Neural cell (in vitro differentiated cells): ENCODE measurements at regions not wholly inside any gene's neighbourhood (a gene's known extent, or its start where the extent isn't known, plus 50 kb on each side); places are given as distances from the start of the nearest gene placed in this dataset.

Experiments used
- H2AFZ ChIP-seq: fragments of 200-600, 300-800 bp; sonication (generic), shearing (Covaris generic); 2 replicates; pipeline ENCODE4 v1.6.0; 2014; ENCODE audit warnings: low read depth, mild to moderate bottlenecking, antibody characterized with exemption, low read length, moderate library complexity
- H3F3A ChIP-seq: fragments of 200-600 bp; shearing (Covaris generic); 2 replicates; pipeline ENCODE4 v1.6.1; 2016; ENCODE audit warnings: mild to moderate bottlenecking, moderate library complexity, mixed read lengths, antibody characterized with exemption, low read length; ENCODE audit not compliant: insufficient read depth, poor library complexity, severe bottlenecking
- H3K27ac ChIP-seq: fragments of 200-600, 300-800 bp; sonication (generic), shearing (Covaris generic); 2 replicates; pipeline ENCODE4 v1.5.1; 2014; ENCODE audit warnings: mild to moderate bottlenecking, low read length, moderate library complexity
- H3K27me3 ChIP-seq: fragments of 300-800, 200-600 bp; sonication (generic), shearing (Covaris generic); 2 replicates; pipeline ENCODE4 v1.6.0; 2014; ENCODE audit warnings: mild to moderate bottlenecking, low read depth, low read length, moderate library complexity; ENCODE audit not compliant: insufficient read depth
- H3K36me3 ChIP-seq: fragments of 300-800, 200-600 bp; sonication (generic), shearing (Covaris generic); 2 replicates; pipeline ENCODE4 v1.5.1; 2014; ENCODE audit warnings: mild to moderate bottlenecking, antibody characterized with exemption, low read length, moderate library complexity; ENCODE audit not compliant: insufficient read depth
- H3K4me2 ChIP-seq: fragments of 300-800, 200-600 bp; sonication (generic), shearing (Covaris generic); 2 replicates; pipeline ENCODE4 v1.6.0; 2014; ENCODE audit warnings: mild to moderate bottlenecking, low read length
- H3K4me3 ChIP-seq: fragments of 300-800, 200-600 bp; sonication (generic), shearing (Covaris generic); 2 replicates; pipeline ENCODE4 v1.5.1; 2014; ENCODE audit warnings: mild to moderate bottlenecking, low read length, moderate library complexity
- H3K79me2 ChIP-seq: fragments of 200-600 bp; shearing (Covaris generic); replicated peaks from 2 replicates; pipeline ENCODE4 v1.6.0; 2014; ENCODE audit warnings: mild to moderate bottlenecking, low read length, moderate library complexity; ENCODE audit not compliant: insufficient read depth
- H3K9ac ChIP-seq: fragments of 300-800, 200-600 bp; sonication (generic), shearing (Covaris generic); 2 replicates; pipeline ENCODE4 v1.6.1; 2016; ENCODE audit warnings: mild to moderate bottlenecking, low read length, mixed read lengths
- H3K9me2 ChIP-seq: fragments of 200-600 bp; shearing (Covaris generic); 2 replicates; pipeline ENCODE4 v1.6.1; 2016; ENCODE audit warnings: mild to moderate bottlenecking, low read length, mixed read lengths; ENCODE audit not compliant: insufficient read depth
- H3K9me3 ChIP-seq: fragments of 200-600, 300-800 bp; sonication (generic), shearing (Covaris generic); 2 replicates; pipeline ENCODE4 v1.6.1; 2016; ENCODE audit warnings: mild to moderate bottlenecking, mixed run types, low read length, moderate library complexity, mixed read lengths
- H4K20me1 ChIP-seq: fragments of 200-600 bp; shearing (Covaris generic); 2 replicates; pipeline ENCODE4 v1.6.1; 2016; ENCODE audit warnings: mild to moderate bottlenecking, mixed run types; ENCODE audit not compliant: insufficient read depth
- EP300 ChIP-seq: fragments of 450-650 bp; conservative IDR thresholded peaks from 2 replicates; pipeline ENCODE4 v1.6.1; 2014; ENCODE audit warnings: antibody characterized with exemption, mild to moderate bottlenecking, moderate library complexity; ENCODE audit not compliant: poor library complexity, severe bottlenecking
- EZH2 ChIP-seq: fragments of 200-600, 300-800 bp; shearing (Covaris generic), sonication (generic); IDR thresholded peaks from 2 replicates; pipeline ENCODE4 v1.6.1; 2014; ENCODE audit warnings: antibody characterized with exemption, low read length, borderline replicate concordance, mild to moderate bottlenecking; ENCODE audit not compliant: insufficient read depth, poor library complexity, severe bottlenecking
- MXI1 ChIP-seq: fragments of 450-650 bp; conservative IDR thresholded peaks from 2 replicates; pipeline ENCODE4 v1.6.1; 2014; ENCODE audit warnings: antibody characterized with exemption, mild to moderate bottlenecking; ENCODE audit not compliant: poor library complexity, severe bottlenecking
- POLR2AphosphoS5 ChIP-seq: IDR thresholded peaks from 2 replicates; pipeline ENCODE4 v1.6.1; 2012
- RAD21 ChIP-seq: fragments of 450-650 bp; conservative IDR thresholded peaks from 2 replicates; pipeline ENCODE4 v1.6.1; 2014; ENCODE audit warnings: antibody characterized with exemption, mild to moderate bottlenecking, moderate library complexity
- REST ChIP-seq: IDR thresholded peaks from 2 replicates; pipeline ENCODE4 v1.6.1; 2012; ENCODE audit warnings: borderline replicate concordance
- SMC3 ChIP-seq: fragments of 450-650 bp; conservative IDR thresholded peaks from 2 replicates; pipeline ENCODE4 v1.6.1; 2014; ENCODE audit warnings: antibody characterized with exemption, mild to moderate bottlenecking, moderate library complexity; ENCODE audit not compliant: poor library complexity
- TAF1 ChIP-seq: IDR thresholded peaks from 2 replicates; pipeline ENCODE4 v1.6.1; 2012; ENCODE audit warnings: low read depth
- TF ChIP-seq, protein P1 (sequence below): fragments of 450-650 bp; IDR thresholded peaks from 2 replicates; pipeline ENCODE4 v1.5.1; 2014; ENCODE audit warnings: antibody characterized with exemption, mild to moderate bottlenecking, moderate library complexity; ENCODE audit not compliant: poor library complexity, severe bottlenecking

GRCh38 chr4:116726523-116726922, 358.9 kb downstream of the TRAM1L1 start:
- Histone ChIP-seq H3F3A (no peaks in the 10 kb centered on the region), H3K27me3 (no peaks in the 10 kb centered on the region)

GRCh38 chr4:116724249-116724648, 361.1 kb downstream of the TRAM1L1 start:
- H3K36me3 ChIP-seq, result no peaks in the 10 kb centered on the region

More at GRCh38 chr4:116726523-116726922, 358.9 kb downstream of the TRAM1L1 start:
- Histone ChIP-seq H3K27ac (no peak overlapping the region), H3K79me2 (no peaks in the 10 kb centered on the region), H3K4me3 (no peak overlapping the region), H2AFZ (no peak overlapping the region), H3K4me2 (no peak overlapping the region), H4K20me1 (no peaks in the 10 kb centered on the region), H3K9me3 (no peaks in the 10 kb centered on the region), H3K9me2 (no peaks in the 10 kb centered on the region), H3K36me3 (no peaks in the 10 kb centered on the region), H3K9ac (no peak overlapping the region)
- TF ChIP-seq POLR2AphosphoS5 (no peak), EP300 (no peak), TAF1 (no peak), REST (no peak), SMC3 (no peak), EZH2 (no peak), MXI1 (no peak), RAD21 (no peak)
- TF ChIP-seq, protein P1, sequence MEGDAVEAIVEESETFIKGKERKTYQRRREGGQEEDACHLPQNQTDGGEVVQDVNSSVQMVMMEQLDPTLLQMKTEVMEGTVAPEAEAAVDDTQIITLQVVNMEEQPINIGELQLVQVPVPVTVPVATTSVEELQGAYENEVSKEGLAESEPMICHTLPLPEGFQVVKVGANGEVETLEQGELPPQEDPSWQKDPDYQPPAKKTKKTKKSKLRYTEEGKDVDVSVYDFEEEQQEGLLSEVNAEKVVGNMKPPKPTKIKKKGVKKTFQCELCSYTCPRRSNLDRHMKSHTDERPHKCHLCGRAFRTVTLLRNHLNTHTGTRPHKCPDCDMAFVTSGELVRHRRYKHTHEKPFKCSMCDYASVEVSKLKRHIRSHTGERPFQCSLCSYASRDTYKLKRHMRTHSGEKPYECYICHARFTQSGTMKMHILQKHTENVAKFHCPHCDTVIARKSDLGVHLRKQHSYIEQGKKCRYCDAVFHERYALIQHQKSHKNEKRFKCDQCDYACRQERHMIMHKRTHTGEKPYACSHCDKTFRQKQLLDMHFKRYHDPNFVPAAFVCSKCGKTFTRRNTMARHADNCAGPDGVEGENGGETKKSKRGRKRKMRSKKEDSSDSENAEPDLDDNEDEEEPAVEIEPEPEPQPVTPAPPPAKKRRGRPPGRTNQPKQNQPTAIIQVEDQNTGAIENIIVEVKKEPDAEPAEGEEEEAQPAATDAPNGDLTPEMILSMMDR, result no peak

More at GRCh38 chr4:116724249-116724648, 361.1 kb downstream of the TRAM1L1 start:
- H4K20me1 ChIP-seq, result no peaks in the 10 kb centered on the region
- no peak overlapping the region for H3K4me2 ChIP-seq
- no peak overlapping the region for H3K4me3 ChIP-seq
- H2AFZ ChIP-seq, result no peak overlapping the region
- H3K9ac ChIP-seq, result no peak overlapping the region
- H3F3A ChIP-seq, result no peaks in the 10 kb centered on the region
- no peaks in the 10 kb centered on the region for H3K9me2 ChIP-seq
- H3K9me3 ChIP-seq, result no peaks in the 10 kb centered on the region
- H3K27ac ChIP-seq, result no peak overlapping the region
- no peak for TF ChIP-seq POLR2AphosphoS5
- TF ChIP-seq, protein P1, result no peak
- TF ChIP-seq EP300, result no peak
- no peak for TF ChIP-seq MXI1
- no peak for TF ChIP-seq SMC3
- no peak for TF ChIP-seq RAD21
- TF ChIP-seq EZH2, result no peak
- TF ChIP-seq REST, result no peak
- no peak for TF ChIP-seq TAF1
- H3K79me2 ChIP-seq, result no peaks in the 10 kb centered on the region
- H3K27me3 ChIP-seq, result no peaks in the 10 kb centered on the region
